ENCODE measurements at regions not wholly inside any gene's neighbourhood (a gene's known extent, or its start where the extent isn't known, plus 50 kb on each side); places are given as distances from the start of the nearest gene placed in this dataset.

GRCh38 chr2:11030036-11030435 lies 118.3 kb downstream of the KCNF1 start:
- no peaks in the 10 kb centered on the region for H3K9me3 Mint-ChIP-seq
- no peaks in the 10 kb centered on the region for H3K4me1 Mint-ChIP-seq (ENCODE audit: low read depth)
- H3K27me3 Mint-ChIP-seq (ENCODE audit: low read depth): peaks cover 15% of the 10 kb centered on the region
- H3K36me3 Mint-ChIP-seq (ENCODE audit: low read depth): no peaks in the 10 kb centered on the region
- H3K4me3 Mint-ChIP-seq: no peak overlapping the region
- no peak for DNase-seq (ENCODE audit: low spot score)
- no peak overlapping the region for H3K27ac Mint-ChIP-seq

DNA sequence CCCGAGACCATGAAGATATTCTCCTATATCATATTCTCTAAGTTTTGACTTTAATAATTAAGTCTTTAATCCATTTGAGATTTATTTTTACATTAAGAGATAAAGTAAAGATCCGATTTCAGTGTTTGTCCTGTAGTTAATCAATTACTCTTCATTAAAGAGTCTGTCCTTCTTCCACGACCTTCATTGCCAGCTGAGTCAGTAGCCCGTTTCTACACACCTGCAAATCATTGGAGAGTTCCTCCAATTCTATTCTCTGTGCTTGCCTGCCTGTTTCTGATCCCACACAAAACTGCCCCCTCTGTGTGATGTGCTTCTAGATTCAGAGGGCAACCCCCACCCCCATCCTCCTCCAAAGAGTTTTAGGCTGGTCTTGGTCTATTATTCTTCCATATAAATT lies 119.2 kb downstream of the KCNF1 start:
- no peaks in the 10 kb centered on the region for H3K9me3 Mint-ChIP-seq
- H3K27me3 Mint-ChIP-seq (ENCODE audit: low read depth): peaks cover 15% of the 10 kb centered on the region
- DNase-seq (ENCODE audit: low spot score): no peak
- no peaks in the 10 kb centered on the region for H3K4me1 Mint-ChIP-seq (ENCODE audit: low read depth)
- no peak overlapping the region for H3K27ac Mint-ChIP-seq
- no peaks in the 10 kb centered on the region for H3K36me3 Mint-ChIP-seq (ENCODE audit: low read depth)
- no peak overlapping the region for H3K4me3 Mint-ChIP-seq

GRCh38 chr2:11031876-11032275 lies 120.1 kb downstream of the KCNF1 start:
- H3K36me3 Mint-ChIP-seq (ENCODE audit: low read depth): no peaks in the 10 kb centered on the region
- H3K4me1 Mint-ChIP-seq (ENCODE audit: low read depth): no peaks in the 10 kb centered on the region
- H3K27me3 Mint-ChIP-seq (ENCODE audit: low read depth): peaks cover 22% of the 10 kb centered on the region
- no peak overlapping the region for H3K4me3 Mint-ChIP-seq
- H3K27ac Mint-ChIP-seq: no peak overlapping the region
- H3K9me3 Mint-ChIP-seq: peaks cover 4% of the 10 kb centered on the region
- no peak for DNase-seq (ENCODE audit: low spot score)

- no peak for DNase-seq (ENCODE audit: low spot score)
- no peak overlapping the region for H3K27ac Mint-ChIP-seq
- H3K27me3 Mint-ChIP-seq (ENCODE audit: low read depth): peaks cover 23% of the 10 kb centered on the region
- H3K4me1 Mint-ChIP-seq (ENCODE audit: low read depth): no peaks in the 10 kb centered on the region
- H3K36me3 Mint-ChIP-seq (ENCODE audit: low read depth): no peaks in the 10 kb centered on the region
- peaks cover 9% of the 10 kb centered on the region for H3K9me3 Mint-ChIP-seq
- no peak overlapping the region for H3K4me3 Mint-ChIP-seq
Observed at GRCh38 chr2:11032396-11032795, 120.7 kb downstream of the KCNF1 start.

DNA sequence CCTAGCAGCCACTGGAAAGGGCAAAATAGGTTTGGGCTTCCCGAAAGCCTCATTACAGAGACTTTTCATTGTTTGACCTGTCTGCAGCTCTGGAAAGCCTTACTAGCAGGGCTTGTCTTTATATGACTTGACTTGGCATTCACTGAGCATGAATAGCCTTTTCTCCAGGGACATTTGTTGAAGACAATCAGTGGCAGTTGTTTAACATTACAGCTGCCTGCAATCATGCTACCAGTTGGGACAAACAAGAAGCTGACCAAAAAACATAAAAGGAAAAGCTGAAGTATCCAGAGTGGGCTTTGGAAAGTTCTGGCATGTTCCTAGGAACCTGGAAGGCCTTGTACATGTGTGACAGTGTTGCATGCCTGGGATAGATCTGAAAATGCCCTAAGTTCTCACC lies 121.4 kb downstream of the KCNF1 start:
- no peaks in the 10 kb centered on the region for H3K36me3 Mint-ChIP-seq (ENCODE audit: low read depth)
- H3K27me3 Mint-ChIP-seq (ENCODE audit: low read depth): peaks cover 22% of the 10 kb centered on the region
- no peaks in the 10 kb centered on the region for H3K4me1 Mint-ChIP-seq (ENCODE audit: low read depth)
- DNase-seq (ENCODE audit: low spot score): no peak
- H3K27ac Mint-ChIP-seq: no peak overlapping the region
- H3K9me3 Mint-ChIP-seq: peaks cover 12% of the 10 kb centered on the region
- no peak overlapping the region for H3K4me3 Mint-ChIP-seq

GRCh38 chr2:11038641-11039040 lies 116.6 kb upstream of the SLC66A3 start:
- no peak overlapping the region for H3K4me3 Mint-ChIP-seq
- peaks cover 22% of the 10 kb centered on the region for H3K27me3 Mint-ChIP-seq (ENCODE audit: low read depth)
- H3K9me3 Mint-ChIP-seq: peaks cover 26% of the 10 kb centered on the region
- no peak for DNase-seq (ENCODE audit: low spot score)
- no peak overlapping the region for H3K27ac Mint-ChIP-seq
- no peaks in the 10 kb centered on the region for H3K36me3 Mint-ChIP-seq (ENCODE audit: low read depth)
- H3K4me1 Mint-ChIP-seq (ENCODE audit: low read depth): no peaks in the 10 kb centered on the region

DNA sequence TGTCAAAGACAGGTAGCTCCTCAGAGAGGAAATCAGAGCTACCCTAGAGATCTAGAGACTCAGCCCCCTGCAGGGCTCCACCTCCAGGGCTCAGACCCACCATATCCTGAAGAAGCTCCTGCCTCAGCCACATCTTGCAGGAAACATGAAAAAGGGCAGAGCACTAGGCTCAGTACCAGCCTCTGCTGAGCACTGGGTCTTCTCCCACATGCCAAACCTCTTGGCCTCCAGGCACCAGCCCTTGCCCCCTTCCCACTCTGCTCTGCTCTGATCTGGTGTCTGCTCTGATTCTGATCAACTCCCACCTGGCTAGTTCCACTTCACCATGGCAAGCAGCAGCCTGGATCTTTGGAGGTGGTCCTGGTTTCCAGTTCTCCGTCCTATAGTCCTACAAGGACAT lies 114.3 kb upstream of the SLC66A3 start:
- Mint-ChIP-seq H3K4me3 (no peak overlapping the region), H3K9me3 (peaks cover 26% of the 10 kb centered on the region), H3K27me3 (ENCODE audit: low read depth) (peaks cover 22% of the 10 kb centered on the region), H3K4me1 (ENCODE audit: low read depth) (no peaks in the 10 kb centered on the region), H3K27ac (no peak overlapping the region), H3K36me3 (ENCODE audit: low read depth) (no peaks in the 10 kb centered on the region)
- no peak for DNase-seq (ENCODE audit: low spot score)

GRCh38 chr2:11042841-11043240 lies 112.4 kb upstream of the SLC66A3 start:
- Mint-ChIP-seq H3K9me3 (peaks cover 17% of the 10 kb centered on the region), H3K36me3 (ENCODE audit: low read depth) (no peaks in the 10 kb centered on the region), H3K4me3 (no peak overlapping the region), H3K27ac (no peak overlapping the region), H3K27me3 (ENCODE audit: low read depth) (peaks cover 14% of the 10 kb centered on the region), H3K4me1 (ENCODE audit: low read depth) (no peaks in the 10 kb centered on the region)
- DNase-seq (ENCODE audit: low spot score): no peak

DNA sequence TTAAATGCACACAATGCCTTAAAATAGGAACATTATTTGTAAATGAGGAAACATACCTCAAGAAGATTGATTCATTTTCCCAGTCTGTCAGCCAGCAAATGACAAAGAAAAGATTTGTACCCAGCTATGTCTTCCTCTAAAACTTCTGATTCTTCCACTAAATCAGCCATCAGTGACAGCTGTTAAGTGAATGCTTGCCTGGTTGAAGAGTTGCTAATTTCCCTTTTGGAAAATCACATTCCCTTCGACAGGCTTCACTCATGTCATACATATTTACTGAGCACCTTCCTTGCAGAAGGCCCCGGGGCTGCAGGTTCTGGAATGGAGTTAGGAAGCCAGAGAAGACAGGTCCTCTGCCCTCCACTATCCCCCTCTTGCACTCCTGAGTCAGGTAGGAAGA lies 112.0 kb upstream of the SLC66A3 start:
- peaks cover 14% of the 10 kb centered on the region for H3K27me3 Mint-ChIP-seq (ENCODE audit: low read depth)
- no peak for DNase-seq (ENCODE audit: low spot score)
- no peak overlapping the region for H3K4me3 Mint-ChIP-seq
- peaks cover 13% of the 10 kb centered on the region for H3K9me3 Mint-ChIP-seq
- H3K27ac Mint-ChIP-seq: no peak overlapping the region
- H3K4me1 Mint-ChIP-seq (ENCODE audit: low read depth): no peaks in the 10 kb centered on the region
- no peaks in the 10 kb centered on the region for H3K36me3 Mint-ChIP-seq (ENCODE audit: low read depth)

- Mint-ChIP-seq H3K9me3 (peaks cover 8% of the 10 kb centered on the region), H3K4me3 (no peak overlapping the region), H3K4me1 (ENCODE audit: low read depth) (no peaks in the 10 kb centered on the region), H3K36me3 (ENCODE audit: low read depth) (no peaks in the 10 kb centered on the region), H3K27me3 (ENCODE audit: low read depth) (peaks cover 11% of the 10 kb centered on the region), H3K27ac (no peak overlapping the region)
- DNase-seq (ENCODE audit: low spot score): no peak
Observed at GRCh38 chr2:11044201-11044600, 111.1 kb upstream of the SLC66A3 start.

- DNase-seq (ENCODE audit: low spot score): no peak
- Mint-ChIP-seq H3K4me1 (ENCODE audit: low read depth) (no peaks in the 10 kb centered on the region), H3K36me3 (ENCODE audit: low read depth) (no peaks in the 10 kb centered on the region), H3K27me3 (ENCODE audit: low read depth) (peaks cover 5% of the 10 kb centered on the region), H3K27ac (no peak overlapping the region), H3K4me3 (no peak overlapping the region), H3K9me3 (no peaks in the 10 kb centered on the region)
Observed at GRCh38 chr2:11045294-11045693, 110.0 kb upstream of the SLC66A3 start.

DNA sequence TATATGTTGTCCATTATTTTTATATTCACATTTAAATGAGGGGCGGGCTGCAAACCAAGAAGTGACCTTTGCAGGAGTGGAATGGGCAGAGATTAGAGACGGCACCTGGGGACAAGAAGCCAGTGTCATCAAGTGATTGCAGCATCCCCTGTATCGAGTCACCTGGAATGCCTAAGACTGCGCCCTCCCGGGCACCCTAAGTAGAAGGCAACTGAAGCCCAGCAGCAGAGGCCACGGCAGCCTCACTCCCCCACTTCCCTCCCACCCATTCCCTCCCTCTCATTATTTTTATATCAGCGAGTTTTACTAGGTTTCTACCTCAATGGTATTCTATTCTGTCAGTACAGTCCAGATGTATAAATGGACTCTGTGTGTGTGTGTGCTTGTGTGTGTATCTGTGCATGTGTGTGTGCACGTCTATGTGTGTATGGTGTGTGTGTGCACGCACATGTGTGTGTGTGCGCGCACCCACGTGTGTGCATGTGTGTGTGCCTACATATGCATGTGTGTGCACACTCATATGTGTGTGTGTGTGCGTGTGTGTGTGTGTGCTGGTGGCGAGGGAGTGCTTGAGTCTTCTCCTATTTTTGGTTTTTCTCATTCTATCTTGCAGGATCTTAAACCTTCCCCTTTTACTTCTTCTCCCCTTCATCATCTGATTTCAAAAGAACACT lies 106.8 kb upstream of the SLC66A3 start:
- Mint-ChIP-seq H3K27me3 (ENCODE audit: low read depth) (no peaks in the 10 kb centered on the region), H3K27ac (no peak overlapping the region), H3K4me1 (ENCODE audit: low read depth) (no peaks in the 10 kb centered on the region), H3K4me3 (no peak overlapping the region), H3K36me3 (ENCODE audit: low read depth) (no peaks in the 10 kb centered on the region), H3K9me3 (no peaks in the 10 kb centered on the region)
- DNase-seq (ENCODE audit: low spot score): no peak

DNA sequence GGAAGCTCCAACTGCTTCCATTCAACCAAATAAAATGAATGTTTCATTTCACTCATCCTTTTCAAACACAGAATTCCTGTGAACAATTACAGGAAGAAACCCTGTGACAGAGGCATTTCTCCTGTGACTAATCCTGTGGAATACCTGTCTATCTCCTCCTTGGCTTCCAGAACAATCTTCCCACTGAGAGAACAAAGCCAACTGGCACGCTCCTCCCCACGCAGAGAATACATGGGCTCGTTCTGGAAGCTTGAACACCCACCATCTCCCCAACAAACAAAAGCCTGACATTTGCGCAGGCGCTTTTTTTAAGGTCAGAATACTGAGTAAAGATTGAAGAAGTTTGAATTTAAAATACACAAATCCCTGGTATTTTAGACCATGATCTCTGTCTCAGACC lies 104.7 kb upstream of the SLC66A3 start:
- Mint-ChIP-seq H3K9me3 (no peaks in the 10 kb centered on the region), H3K4me1 (ENCODE audit: low read depth) (no peaks in the 10 kb centered on the region), H3K4me3 (no peak overlapping the region), H3K27me3 (ENCODE audit: low read depth) (no peaks in the 10 kb centered on the region), H3K27ac (no peak overlapping the region), H3K36me3 (ENCODE audit: low read depth) (no peaks in the 10 kb centered on the region)
- DNase-seq (ENCODE audit: low spot score): no peak

DNA sequence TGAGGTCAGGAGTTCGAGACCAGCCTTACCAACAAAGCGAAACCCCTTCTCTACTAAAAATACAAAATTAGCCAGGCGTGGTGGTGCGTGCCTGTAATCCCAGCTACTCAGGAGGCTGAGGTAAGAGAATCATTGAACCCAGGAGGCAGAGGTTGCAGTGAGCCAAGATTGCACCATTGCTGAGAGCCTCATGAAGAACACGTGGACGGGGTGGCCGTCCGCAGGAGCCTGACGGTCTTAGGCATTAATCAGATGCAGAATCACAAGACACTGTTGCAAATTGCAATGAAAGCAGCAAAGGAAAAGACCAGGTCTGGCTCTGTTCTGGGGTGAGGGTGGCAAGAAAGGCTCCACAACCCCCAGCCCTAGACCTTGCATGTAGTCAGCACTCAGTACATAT lies 104.0 kb upstream of the SLC66A3 start:
- H3K36me3 Mint-ChIP-seq (ENCODE audit: low read depth): no peaks in the 10 kb centered on the region
- no peaks in the 10 kb centered on the region for H3K4me1 Mint-ChIP-seq (ENCODE audit: low read depth)
- H3K27me3 Mint-ChIP-seq (ENCODE audit: low read depth): no peaks in the 10 kb centered on the region
- H3K4me3 Mint-ChIP-seq: no peak overlapping the region
- no peak for DNase-seq (ENCODE audit: low spot score)
- H3K9me3 Mint-ChIP-seq: no peaks in the 10 kb centered on the region
- H3K27ac Mint-ChIP-seq: no peak overlapping the region

GRCh38 chr2:11053546-11053945 lies 101.7 kb upstream of the SLC66A3 start:
- H3K27me3 Mint-ChIP-seq (ENCODE audit: low read depth): peaks cover 7% of the 10 kb centered on the region
- no peak overlapping the region for H3K4me3 Mint-ChIP-seq
- DNase-seq (ENCODE audit: low spot score): no peak
- no peaks in the 10 kb centered on the region for H3K9me3 Mint-ChIP-seq
- no peaks in the 10 kb centered on the region for H3K4me1 Mint-ChIP-seq (ENCODE audit: low read depth)
- H3K27ac Mint-ChIP-seq: no peak overlapping the region
- H3K36me3 Mint-ChIP-seq (ENCODE audit: low read depth): no peaks in the 10 kb centered on the region
